ENCODE measurements at regions not wholly inside any gene's neighbourhood (a gene's known extent, or its start where the extent isn't known, plus 50 kb on each side); places are given as distances from the start of the nearest gene placed in this dataset.

- H2BK120ac ChIP-seq (ENCODE audit: low read depth, low read length, poor library complexity, severe bottlenecking): no peak overlapping the region
- H3K56ac ChIP-seq (ENCODE audit: insufficient read length, low read depth, low read length): no peak overlapping the region
- no peak overlapping the region for H3K4ac ChIP-seq (ENCODE audit: low read depth, low read length)
- Mint-ChIP-seq H3K9me3 (no peaks in the 10 kb centered on the region), H3K4me3 (no peak overlapping the region), H3K36me3 (ENCODE audit: insufficient read depth in 1 of 3, low read depth in 3 of 3) (no peaks in the 10 kb centered on the region), H3K27ac (no peak overlapping the region), H3K4me1 (peaks cover 3 to 4% of the 10 kb centered on the region in 2 experiments; a peak in 2 of 4 replicates), H3K27me3 (ENCODE audit: low read depth) (no peaks in the 10 kb centered on the region)
- H4K5ac ChIP-seq (ENCODE audit: insufficient read length, low read depth, low read length): no peak overlapping the region
- TF ChIP-seq CTCF (conservative IDR thresholded peaks at IDR 0.05): no peak
- H3K4me2 ChIP-seq (ENCODE audit: insufficient read depth, insufficient read length, low read length): no peak overlapping the region
- H2BK5ac ChIP-seq (ENCODE audit: insufficient read length, low read length): no peak overlapping the region
- no peak overlapping the region for H2AK5ac ChIP-seq (ENCODE audit: insufficient read length, low read length)
- no peaks in the 10 kb centered on the region for H3K4me1 ChIP-seq (ENCODE audit: insufficient read depth, low read length)
- H3K27ac ChIP-seq (ENCODE audit: insufficient read length, low read depth, low read length): no peak overlapping the region
- H3T11ph ChIP-seq (ENCODE audit: low read length): no peak overlapping the region
- no peaks in the 10 kb centered on the region for H4K20me1 ChIP-seq (ENCODE audit: control insufficient read depth, insufficient read depth, insufficient read length)
- no peak overlapping the region for H4K8ac ChIP-seq (replicated peaks; ENCODE audit: insufficient read length, low read depth, low read length)
- H3K9ac ChIP-seq (ENCODE audit: extremely low read depth, insufficient read length, low read length): no peak overlapping the region
- H3K79me1 ChIP-seq (ENCODE audit: insufficient read depth, low read depth, low read length, poor library complexity, severe bottlenecking): no peaks in the 10 kb centered on the region
- no CpG with 5 or more reads among the region's 2 CpGs for WGBS (ENCODE audit: extremely low coverage, insufficient read length, low lambda C conversion rate)
- no peaks in the 10 kb centered on the region for H3K9me3 ChIP-seq (ENCODE audit: control insufficient read depth, low read depth, low read length)
- no peak overlapping the region for H2BK12ac ChIP-seq (ENCODE audit: insufficient read length, low read depth, low read length)
- no peak overlapping the region for H2AFZ ChIP-seq (ENCODE audit: low read length)
- no peak overlapping the region for H3K14ac ChIP-seq (ENCODE audit: insufficient read depth, low read length)
- DNase-seq: no peak
- H3K18ac ChIP-seq (ENCODE audit: insufficient read length, low read depth, low read length): no peak overlapping the region
- H2BK15ac ChIP-seq (ENCODE audit: low read depth, low read length): no peak overlapping the region
- no peak overlapping the region for H4K91ac ChIP-seq (ENCODE audit: insufficient read length, low read depth, low read length)
- no peak overlapping the region for H3K23ac ChIP-seq (ENCODE audit: insufficient read length, low read depth, low read length)
- no peaks in the 10 kb centered on the region for H3K27me3 ChIP-seq (ENCODE audit: insufficient read depth, low read length)
- no peaks in the 10 kb centered on the region for H3K79me2 ChIP-seq (ENCODE audit: insufficient read depth, low read length)
- no peak overlapping the region for H2BK20ac ChIP-seq (ENCODE audit: low read depth, low read length, poor library complexity, severe bottlenecking)
- H3K23me2 ChIP-seq (ENCODE audit: insufficient read length, low read depth, low read length, poor library complexity, severe bottlenecking): no peaks in the 10 kb centered on the region
Observed at GRCh38 chr18:51997129-51997528, 342.9 kb upstream of the DCC start.
